Esophagus squamous epithelium (tissue), 4 donors: ENCODE measurements at regions not wholly inside any gene's neighbourhood (a gene's known extent, or its start where the extent isn't known, plus 50 kb on each side); places are given as distances from the start of the nearest gene placed in this dataset.

Experiments used
- POLR2A ChIP-seq, 4 donors: fragments of 450-650 bp; IDR thresholded peaks; one replicate each; pipeline ENCODE4 v1.6.1; 2017; ENCODE audit warnings: antibody characterized with exemption in 4 of 4, mild to moderate bottlenecking in 4 of 4, moderate library complexity in 3 of 4
- TF ChIP-seq, protein P1 (sequence below), 6 experiments: fragments of 450-650 bp in 4 of 6; fragments of 200-600 bp in 2 of 6; sonication (generic) in 2 of 6; IDR thresholded peaks; one replicate each; pipeline ENCODE4 v1.5.1; 2016 to 2019; ENCODE audit warnings: antibody characterized with exemption in 6 of 6, mild to moderate bottlenecking in 4 of 6, moderate library complexity in 4 of 6

DNA sequence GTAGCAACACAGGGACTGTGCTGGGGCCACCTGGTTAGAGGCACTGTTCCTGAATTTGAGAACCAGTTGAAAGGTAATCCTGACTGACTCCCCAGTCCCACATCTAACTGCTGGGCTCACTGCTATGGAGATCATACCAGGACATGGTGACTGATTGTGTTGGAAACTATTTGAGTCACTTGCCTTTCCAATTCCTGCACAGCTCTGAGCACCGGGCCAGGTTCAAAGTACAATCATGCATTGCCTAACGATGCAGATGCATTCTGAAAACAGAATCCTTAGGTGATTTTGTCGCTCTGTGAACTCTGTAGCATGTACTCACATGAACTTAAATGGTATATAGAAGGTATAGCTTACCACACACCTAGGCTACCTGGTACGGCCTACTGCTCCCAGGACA is 215.3 kb downstream of the BMP7 start:
- TF ChIP-seq, protein P1, sequence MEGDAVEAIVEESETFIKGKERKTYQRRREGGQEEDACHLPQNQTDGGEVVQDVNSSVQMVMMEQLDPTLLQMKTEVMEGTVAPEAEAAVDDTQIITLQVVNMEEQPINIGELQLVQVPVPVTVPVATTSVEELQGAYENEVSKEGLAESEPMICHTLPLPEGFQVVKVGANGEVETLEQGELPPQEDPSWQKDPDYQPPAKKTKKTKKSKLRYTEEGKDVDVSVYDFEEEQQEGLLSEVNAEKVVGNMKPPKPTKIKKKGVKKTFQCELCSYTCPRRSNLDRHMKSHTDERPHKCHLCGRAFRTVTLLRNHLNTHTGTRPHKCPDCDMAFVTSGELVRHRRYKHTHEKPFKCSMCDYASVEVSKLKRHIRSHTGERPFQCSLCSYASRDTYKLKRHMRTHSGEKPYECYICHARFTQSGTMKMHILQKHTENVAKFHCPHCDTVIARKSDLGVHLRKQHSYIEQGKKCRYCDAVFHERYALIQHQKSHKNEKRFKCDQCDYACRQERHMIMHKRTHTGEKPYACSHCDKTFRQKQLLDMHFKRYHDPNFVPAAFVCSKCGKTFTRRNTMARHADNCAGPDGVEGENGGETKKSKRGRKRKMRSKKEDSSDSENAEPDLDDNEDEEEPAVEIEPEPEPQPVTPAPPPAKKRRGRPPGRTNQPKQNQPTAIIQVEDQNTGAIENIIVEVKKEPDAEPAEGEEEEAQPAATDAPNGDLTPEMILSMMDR (IDR thresholded peaks at IDR 0.05), result no peak
- no peak for TF ChIP-seq POLR2A (IDR thresholded peaks at IDR 0.05)
